PC-9 (cell line): ENCODE measurements at regions not wholly inside any gene's neighbourhood (a gene's known extent, or its start where the extent isn't known, plus 50 kb on each side); places are given as distances from the start of the nearest gene placed in this dataset.

Experiments used
- BruUV-seq: library from RNA; stranded (reverse); fragments of 400-500 nt; replicated peaks from 2 replicates; lab custom pipeline; 2021; lab: Mats Ljungman, UMichigan
- CTCF ChIA-PET: fragments of 300-600 bp; sonication (Branson Sonifier 250); formaldehyde crosslinking; loops from one replicate; lab custom pipeline; 2022; ENCODE audit warnings: antibody characterized with exemption; lab: Charles Lee
- POLR2A ChIA-PET: fragments of 300-600 bp; sonication (Branson Sonifier 250); formaldehyde crosslinking; loops from one replicate; lab custom pipeline; 2022; ENCODE audit warnings: antibody characterized with exemption; ENCODE audit not compliant: unreplicated experiment; lab: Charles Lee
- DNase-seq, 2 experiments: peaks; one replicate each; pipeline versions ENCODE4 v3.0.0 to v3.0.0-alpha.2; 2015 to 2022; ENCODE audit warnings: mixed read lengths in 1 of 2
- H2AFZ ChIP-seq: fragments of 200-600 bp; sonication (generic); 2 replicates; pipeline ENCODE4 v1.8.1; 2017; ENCODE audit warnings: antibody characterized with exemption
- H3F3A ChIP-seq: fragments of 200-600 bp; sonication (generic); 2 replicates; pipeline ENCODE4 v1.8.1; 2017; ENCODE audit warnings: antibody characterized with exemption, mild to moderate bottlenecking, low read depth; ENCODE audit not compliant: insufficient read depth
- H3K27ac ChIP-seq: fragments of 200-600 bp; sonication (generic); 2 replicates; pipeline ENCODE4 v1.6.1; 2016; ENCODE audit warnings: mixed run types
- H3K27me3 ChIP-seq: fragments of 200-600 bp; sonication (generic); 2 replicates; pipeline ENCODE4 v1.6.1; 2016; ENCODE audit warnings: low read depth, mixed run types; ENCODE audit not compliant: insufficient read depth
- H3K36me3 ChIP-seq: fragments of 200-600 bp; sonication (generic); 2 replicates; pipeline ENCODE4 v1.6.1; 2016; ENCODE audit warnings: low read depth, mixed run types
- H3K4me1 ChIP-seq: fragments of 200-600 bp; sonication (generic); replicated peaks from 2 replicates; pipeline ENCODE4 v1.6.1; 2016; ENCODE audit warnings: mixed run types; ENCODE audit not compliant: insufficient read depth
- H3K4me2 ChIP-seq: fragments of 200-600 bp; sonication (generic); 2 replicates; pipeline ENCODE4 v1.6.1; 2017; ENCODE audit warnings: mixed run types
- H3K4me3 ChIP-seq: fragments of 200-600 bp; sonication (generic); 2 replicates; pipeline ENCODE4 v1.6.1; 2016; ENCODE audit warnings: mixed run types
- H3K79me2 ChIP-seq: fragments of 200-600 bp; sonication (generic); 2 replicates; pipeline ENCODE4 v1.6.1; 2017; ENCODE audit warnings: low read depth, mixed run types
- H3K9me2 ChIP-seq: fragments of 200-600 bp; sonication (generic); 2 replicates; pipeline ENCODE4 v1.8.1; 2017; ENCODE audit warnings: mild to moderate bottlenecking; ENCODE audit not compliant: insufficient read depth
- H3K9me3 ChIP-seq: fragments of 200-600 bp; sonication (generic); 2 replicates; pipeline ENCODE4 v1.8.1; 2016; ENCODE audit warnings: low read depth; ENCODE audit not compliant: insufficient read depth
- H4K20me1 ChIP-seq: fragments of 200-600 bp; sonication (generic); 2 replicates; pipeline ENCODE4 v1.8.1; 2017; ENCODE audit not compliant: insufficient read depth
- EZH2 ChIP-seq: fragments of 200-600 bp; sonication (generic); IDR thresholded peaks from 2 replicates; pipeline ENCODE4 v1.8.0; 2017; ENCODE audit warnings: antibody characterized with exemption, low read depth
- intact Hi-C: fragments of 100-400 bp; cut with micrococcal nuclease; formaldehyde crosslinking; loops from one replicate; pipeline ENCODE4 v1.10.0; 2022; ENCODE audit not compliant: unreplicated experiment
- TF ChIP-seq, protein P1 (sequence below): fragments of 200-600 bp; sonication (generic); conservative IDR thresholded peaks from 2 replicates; pipeline ENCODE4 v1.6.1; 2017; ENCODE audit warnings: mixed run types, antibody characterized with exemption, mild to moderate bottlenecking, moderate library complexity

DNA sequence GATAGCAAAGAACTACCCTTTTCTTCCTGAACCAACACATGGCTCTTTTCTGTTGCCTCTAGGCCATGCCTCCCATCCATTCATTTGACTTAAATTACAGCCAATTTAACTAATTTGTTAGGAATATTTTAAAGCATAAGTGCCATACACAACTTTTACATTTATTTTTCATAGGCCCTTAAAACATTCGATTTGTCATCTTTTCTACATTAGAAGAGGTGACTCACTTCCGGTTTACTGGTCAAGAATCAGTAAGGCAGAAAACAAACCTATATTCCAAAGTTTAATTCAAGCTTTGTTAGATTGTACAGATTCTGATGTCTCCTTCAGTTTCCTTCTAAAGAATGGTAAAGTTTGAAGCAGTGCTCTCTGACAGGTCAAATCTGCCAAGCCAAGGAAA is 344.3 kb downstream of the SAMD5 start:
- Histone ChIP-seq H2AFZ (no peak overlapping the region), H3K4me1 (no peaks in the 10 kb centered on the region), H3K27me3 (no peaks in the 10 kb centered on the region), H3K9me3 (no peaks in the 10 kb centered on the region), H3K27ac (no peak overlapping the region), H3K36me3 (no peaks in the 10 kb centered on the region), H3K4me2 (no peak overlapping the region), H4K20me1 (no peaks in the 10 kb centered on the region), H3K79me2 (no peaks in the 10 kb centered on the region), H3F3A (peaks cover 4% of the 10 kb centered on the region; the same call in 1 of the 2 replicates), H3K4me3 (no peak overlapping the region), H3K9me2 (no peaks in the 10 kb centered on the region)
- TF ChIP-seq, protein P1, sequence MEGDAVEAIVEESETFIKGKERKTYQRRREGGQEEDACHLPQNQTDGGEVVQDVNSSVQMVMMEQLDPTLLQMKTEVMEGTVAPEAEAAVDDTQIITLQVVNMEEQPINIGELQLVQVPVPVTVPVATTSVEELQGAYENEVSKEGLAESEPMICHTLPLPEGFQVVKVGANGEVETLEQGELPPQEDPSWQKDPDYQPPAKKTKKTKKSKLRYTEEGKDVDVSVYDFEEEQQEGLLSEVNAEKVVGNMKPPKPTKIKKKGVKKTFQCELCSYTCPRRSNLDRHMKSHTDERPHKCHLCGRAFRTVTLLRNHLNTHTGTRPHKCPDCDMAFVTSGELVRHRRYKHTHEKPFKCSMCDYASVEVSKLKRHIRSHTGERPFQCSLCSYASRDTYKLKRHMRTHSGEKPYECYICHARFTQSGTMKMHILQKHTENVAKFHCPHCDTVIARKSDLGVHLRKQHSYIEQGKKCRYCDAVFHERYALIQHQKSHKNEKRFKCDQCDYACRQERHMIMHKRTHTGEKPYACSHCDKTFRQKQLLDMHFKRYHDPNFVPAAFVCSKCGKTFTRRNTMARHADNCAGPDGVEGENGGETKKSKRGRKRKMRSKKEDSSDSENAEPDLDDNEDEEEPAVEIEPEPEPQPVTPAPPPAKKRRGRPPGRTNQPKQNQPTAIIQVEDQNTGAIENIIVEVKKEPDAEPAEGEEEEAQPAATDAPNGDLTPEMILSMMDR = no peak
- no peak for TF ChIP-seq EZH2
- BruUV-seq = no TSS peak
- intact Hi-C loops = no loop called here
- ChIA-PET POLR2A (no interaction called here), CTCF (no interaction called here)
- DNase-seq = no peak

DNA sequence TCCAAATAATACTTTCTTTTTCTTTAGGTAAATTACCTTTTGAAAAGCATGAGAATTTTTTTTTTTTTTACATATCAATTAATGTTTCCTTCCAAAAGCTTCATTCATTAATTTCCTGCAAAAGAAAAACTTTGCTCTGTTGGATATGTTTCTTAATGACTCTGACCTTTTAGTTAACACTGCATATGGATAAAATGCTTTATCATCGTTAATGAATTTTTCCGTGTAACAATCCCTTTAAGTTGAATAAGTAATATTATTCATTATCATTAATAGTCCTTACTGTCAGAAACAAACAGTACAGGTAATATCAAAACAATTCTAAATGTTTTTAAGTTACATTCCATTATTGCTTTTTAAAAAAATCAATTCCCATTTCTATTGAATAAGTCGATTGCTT is 345.1 kb downstream of the SAMD5 start:
- intact Hi-C loops = no loop called here
- H3K9me2 ChIP-seq = no peaks in the 10 kb centered on the region
- POLR2A ChIA-PET = no interaction called here
- peaks cover 4% of the 10 kb centered on the region; the same call in 1 of the 2 replicates for H3F3A ChIP-seq
- BruUV-seq = no TSS peak
- H3K27ac ChIP-seq = no peak overlapping the region
- no peaks in the 10 kb centered on the region for H4K20me1 ChIP-seq
- H3K27me3 ChIP-seq = no peaks in the 10 kb centered on the region
- no peak for TF ChIP-seq EZH2
- TF ChIP-seq, protein P1 = no peak
- no peaks in the 10 kb centered on the region for H3K4me1 ChIP-seq
- no peaks in the 10 kb centered on the region for H3K79me2 ChIP-seq
- no peaks in the 10 kb centered on the region for H3K36me3 ChIP-seq
- H3K4me2 ChIP-seq = no peak overlapping the region
- H3K9me3 ChIP-seq = no peaks in the 10 kb centered on the region
- no peak for DNase-seq
- CTCF ChIA-PET = no interaction called here
- no peak overlapping the region for H2AFZ ChIP-seq
- no peak overlapping the region for H3K4me3 ChIP-seq

DNA sequence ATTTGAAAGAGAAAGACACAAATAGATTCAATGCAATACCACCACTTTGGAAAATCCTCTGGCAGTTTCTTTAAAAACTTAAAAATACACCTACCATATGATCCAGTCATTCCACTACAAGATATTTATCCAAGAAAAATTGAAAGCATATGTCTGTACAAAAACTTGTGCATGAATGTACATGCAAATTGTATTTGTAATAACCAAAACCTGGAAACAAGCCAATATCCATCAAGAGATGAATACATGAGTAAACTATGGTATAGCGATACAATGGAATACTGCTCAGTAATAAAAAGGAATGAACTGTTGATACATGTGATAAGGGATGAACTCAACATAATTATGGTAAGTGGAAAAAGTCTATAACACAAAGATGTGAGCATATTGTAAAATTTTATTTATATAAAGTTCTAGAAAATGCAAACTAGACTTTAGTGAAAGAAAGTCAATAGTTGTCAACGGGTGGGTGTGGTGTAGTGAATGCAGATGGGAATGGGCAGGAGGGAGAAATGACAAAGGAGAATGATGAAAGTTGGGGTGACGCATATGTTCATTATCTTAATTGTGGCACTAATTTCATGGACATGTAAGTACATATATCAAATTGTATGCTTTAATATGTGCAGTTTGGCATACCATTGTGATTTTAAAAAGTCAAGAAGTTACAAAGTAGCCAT is 347.5 kb downstream of the SAMD5 start:
- H3K9me2 ChIP-seq = no peaks in the 10 kb centered on the region
- no peak overlapping the region for H3K27ac ChIP-seq
- DNase-seq = no peak
- no peaks in the 10 kb centered on the region for H3K9me3 ChIP-seq
- no peak overlapping the region for H3K4me3 ChIP-seq
- no peaks in the 10 kb centered on the region for H3K27me3 ChIP-seq
- ChIA-PET POLR2A (no interaction called here), CTCF (no interaction called here)
- H3F3A ChIP-seq = peaks cover 4% of the 10 kb centered on the region; the same call in 1 of the 2 replicates
- H2AFZ ChIP-seq = no peak overlapping the region
- no TSS peak for BruUV-seq
- H4K20me1 ChIP-seq = no peaks in the 10 kb centered on the region
- H3K4me2 ChIP-seq = no peak overlapping the region
- H3K79me2 ChIP-seq = no peaks in the 10 kb centered on the region
- intact Hi-C loops = no loop called here
- TF ChIP-seq EZH2 = no peak
- TF ChIP-seq, protein P1 = no peak
- no peaks in the 10 kb centered on the region for H3K36me3 ChIP-seq
- H3K4me1 ChIP-seq = no peaks in the 10 kb centered on the region
